IPS-15b (cell line): ENCODE measurements at regions not wholly inside any gene's neighbourhood (a gene's known extent, or its start where the extent isn't known, plus 50 kb on each side); places are given as distances from the start of the nearest gene placed in this dataset.
"Not testable (repeated sequence)": the region's sequence is repeated elsewhere in the genome, so short reads cannot be mapped to it uniquely, and the experiment has no call there.

Experiments
- H3K27me3 ChIP-seq: one replicate; pipeline ENCODE4 v1.6.1; 2013; ENCODE audit warnings: low read length; ENCODE audit not compliant: control insufficient read depth, insufficient read depth
- H3K36me3 ChIP-seq: one replicate; pipeline ENCODE4 v1.6.1; 2013; ENCODE audit warnings: low read length; ENCODE audit not compliant: control insufficient read depth, insufficient read depth
- H3K4me1 ChIP-seq: one replicate; pipeline ENCODE4 v1.6.1; 2013; ENCODE audit warnings: mild to moderate bottlenecking, low read length; ENCODE audit not compliant: control insufficient read depth, insufficient read depth
- H3K4me3 ChIP-seq: one replicate; pipeline ENCODE4 v1.5.1; 2013; ENCODE audit warnings: low read depth, low read length
- H3K9ac ChIP-seq: one replicate; pipeline ENCODE4 v1.6.1; 2013; ENCODE audit warnings: low read depth, mild to moderate bottlenecking, low read length
- H3K9me3 ChIP-seq: one replicate; pipeline ENCODE4 v1.6.1; 2013; ENCODE audit warnings: mild to moderate bottlenecking, low read length; ENCODE audit not compliant: control insufficient read depth, insufficient read depth

- no peaks in the 10 kb centered on the region for H3K27me3 ChIP-seq
Observed at GRCh38 chr5:130424341-130424740, 520.1 kb downstream of the CHSY3 start.

GRCh38 chr5:130402906-130403305 is 498.6 kb downstream of the CHSY3 start:
- Histone ChIP-seq H3K9me3 (no peaks in the 10 kb centered on the region), H3K9ac (no peak overlapping the region), H3K4me1 (no peaks in the 10 kb centered on the region), H3K36me3 (no peaks in the 10 kb centered on the region), H3K27me3 (no peaks in the 10 kb centered on the region), H3K4me3 (no peak overlapping the region)

More at GRCh38 chr5:130424341-130424740, 520.1 kb downstream of the CHSY3 start:
- no peaks in the 10 kb centered on the region for H3K9me3 ChIP-seq
- no peaks in the 10 kb centered on the region for H3K4me1 ChIP-seq
- no peak overlapping the region for H3K9ac ChIP-seq
- no peak overlapping the region for H3K4me3 ChIP-seq
- H3K36me3 ChIP-seq = no peaks in the 10 kb centered on the region

- H3K4me3 ChIP-seq = no peak overlapping the region
- no peaks in the 10 kb centered on the region for H3K36me3 ChIP-seq
- H3K9ac ChIP-seq = no peak overlapping the region
- H3K9me3 ChIP-seq = no peaks in the 10 kb centered on the region
- no peaks in the 10 kb centered on the region for H3K27me3 ChIP-seq
- no peaks in the 10 kb centered on the region for H3K4me1 ChIP-seq
Observed at GRCh38 chr5:130400091-130400490, 495.8 kb downstream of the CHSY3 start.

- Histone ChIP-seq H3K4me3 (no peak overlapping the region), H3K9ac (no peak overlapping the region), H3K36me3 (no peaks in the 10 kb centered on the region), H3K4me1 (no peaks in the 10 kb centered on the region), H3K27me3 (no peaks in the 10 kb centered on the region), H3K9me3 (no peaks in the 10 kb centered on the region)
Observed at GRCh38 chr5:130398825-130399224, 494.6 kb downstream of the CHSY3 start.

- H3K4me1 ChIP-seq, H3K36me3 ChIP-seq, H3K4me3 ChIP-seq, H3K9me3 ChIP-seq, H3K27me3 ChIP-seq, H3K9ac ChIP-seq: not testable (repeated sequence)
Observed at GRCh38 chr5:130397727-130398126, 493.5 kb downstream of the CHSY3 start.

GRCh38 chr5:130397132-130397531 is 492.9 kb downstream of the CHSY3 start:
- H3K27me3 ChIP-seq = no peaks in the 10 kb centered on the region
- no peak overlapping the region for H3K4me3 ChIP-seq
- H3K9me3 ChIP-seq = no peaks in the 10 kb centered on the region
- no peaks in the 10 kb centered on the region for H3K4me1 ChIP-seq
- no peaks in the 10 kb centered on the region for H3K36me3 ChIP-seq
- H3K9ac ChIP-seq = no peak overlapping the region

DNA sequence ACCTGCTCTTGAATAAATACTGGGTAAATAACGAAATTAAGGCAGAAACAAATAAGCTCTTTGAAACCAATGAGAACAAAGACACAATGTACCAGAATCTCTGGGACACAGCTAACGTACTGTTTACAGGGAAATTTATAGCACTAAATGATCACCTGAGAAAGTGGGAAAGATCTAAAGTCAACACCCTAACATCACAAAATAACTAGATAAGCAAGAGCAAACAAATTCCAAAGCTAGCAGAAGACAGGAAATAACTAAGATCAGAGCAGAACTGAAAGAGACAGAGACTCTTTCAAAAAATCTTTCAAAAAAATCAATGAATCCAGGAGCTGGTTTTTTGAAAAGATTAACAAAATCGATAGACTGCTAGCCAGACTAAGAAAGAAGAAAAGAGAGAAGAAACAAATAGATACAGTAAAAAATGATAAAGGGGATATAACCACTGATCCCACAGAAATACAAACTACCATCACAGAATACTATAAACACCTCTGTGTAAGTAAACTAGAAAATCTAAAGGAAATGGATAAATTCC is 487.5 kb downstream of the CHSY3 start:
- not testable (repeated sequence) for H3K27me3 ChIP-seq, H3K4me3 ChIP-seq, H3K36me3 ChIP-seq, H3K4me1 ChIP-seq, H3K9ac ChIP-seq, H3K9me3 ChIP-seq

DNA sequence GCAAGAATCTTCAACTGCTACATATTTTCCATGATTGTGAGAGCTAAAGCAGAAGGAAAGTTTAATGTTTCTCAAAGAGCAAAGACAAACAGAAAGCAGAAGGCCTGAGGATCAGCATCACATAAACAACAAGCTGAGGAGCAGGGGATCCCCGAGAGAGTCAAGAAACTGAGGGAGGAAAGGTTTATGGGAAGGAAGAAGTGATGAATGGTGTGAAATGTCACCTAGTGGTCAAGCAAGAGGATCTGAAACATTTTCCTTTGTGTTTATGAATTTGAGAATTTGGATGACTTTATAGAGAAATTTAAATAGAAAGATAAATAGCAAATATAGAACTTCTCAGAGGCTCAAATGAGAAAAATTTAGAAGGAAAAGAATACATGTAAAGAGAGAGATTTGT is 481.9 kb downstream of the CHSY3 start:
- no peaks in the 10 kb centered on the region for H3K36me3 ChIP-seq
- H3K4me1 ChIP-seq = no peaks in the 10 kb centered on the region
- no peaks in the 10 kb centered on the region for H3K27me3 ChIP-seq
- no peaks in the 10 kb centered on the region for H3K9me3 ChIP-seq
- no peak overlapping the region for H3K9ac ChIP-seq
- no peak overlapping the region for H3K4me3 ChIP-seq

DNA sequence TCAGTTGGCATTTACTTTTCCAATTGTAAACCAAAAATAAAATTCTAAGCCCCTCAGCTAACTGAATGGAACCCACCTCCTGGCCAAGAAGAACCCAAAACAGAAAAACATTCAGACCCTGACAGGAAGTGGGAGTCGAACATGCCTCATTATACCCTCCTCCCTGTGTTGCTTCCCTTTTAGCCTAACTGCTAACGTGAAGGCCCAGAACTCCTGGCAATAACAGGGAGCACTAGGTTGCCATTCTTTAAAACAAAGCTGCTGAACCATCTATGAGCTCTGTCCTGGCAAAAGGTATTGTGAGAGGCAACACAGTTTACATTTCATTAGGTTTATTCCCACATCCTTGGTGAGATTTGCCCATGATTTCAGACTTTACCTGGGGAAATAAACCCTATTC is 481.4 kb downstream of the CHSY3 start:
- H3K27me3 ChIP-seq = no peaks in the 10 kb centered on the region
- H3K4me1 ChIP-seq = no peaks in the 10 kb centered on the region
- no peaks in the 10 kb centered on the region for H3K36me3 ChIP-seq
- no peaks in the 10 kb centered on the region for H3K9me3 ChIP-seq
- H3K9ac ChIP-seq = no peak overlapping the region
- no peak overlapping the region for H3K4me3 ChIP-seq

DNA sequence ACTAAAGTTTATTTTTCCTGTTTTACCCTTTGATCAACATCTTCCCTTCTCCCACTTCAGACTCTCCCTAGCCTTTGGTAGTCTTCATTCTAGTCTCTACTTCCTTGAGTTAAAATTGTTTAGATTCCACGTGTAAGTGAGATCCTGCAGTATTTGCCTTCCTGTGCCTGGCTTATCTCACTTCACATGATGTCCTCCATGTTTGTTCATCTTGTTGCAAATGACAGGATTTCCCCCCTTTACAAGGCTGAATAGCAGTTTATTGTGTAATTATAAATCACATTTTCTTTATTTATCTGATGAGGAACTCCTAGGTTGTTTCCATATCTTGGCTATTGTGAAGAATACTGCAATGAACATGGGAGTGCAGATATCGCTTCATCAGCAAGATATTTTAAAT is 461.7 kb downstream of the CHSY3 start:
- no peaks in the 10 kb centered on the region for H3K9me3 ChIP-seq
- H3K27me3 ChIP-seq = no peaks in the 10 kb centered on the region
- no peaks in the 10 kb centered on the region for H3K36me3 ChIP-seq
- H3K4me1 ChIP-seq = no peaks in the 10 kb centered on the region
- H3K4me3 ChIP-seq = no peak overlapping the region
- H3K9ac ChIP-seq = no peak overlapping the region

DNA sequence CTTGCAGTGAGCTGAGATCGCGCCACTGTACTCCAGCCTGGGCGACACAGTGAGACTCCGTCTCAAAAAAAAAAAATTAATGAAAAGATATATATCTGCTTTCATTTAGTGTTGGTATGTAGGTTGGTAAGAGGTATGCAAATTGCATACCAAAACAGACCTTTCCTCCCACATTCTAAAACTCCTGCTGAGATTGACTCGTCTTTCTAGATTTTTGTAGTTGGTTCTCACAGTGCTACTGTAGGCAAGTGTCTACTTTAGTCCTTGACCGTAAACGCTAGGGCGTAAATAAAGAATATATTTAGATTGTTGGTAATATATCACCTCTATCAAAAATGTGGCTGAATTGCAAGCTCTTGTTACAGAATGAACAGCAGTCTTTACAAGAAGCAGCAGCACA is 445.9 kb downstream of the CHSY3 start:
- Histone ChIP-seq H3K4me1 (no peaks in the 10 kb centered on the region), H3K4me3 (no peak overlapping the region), H3K9me3 (no peaks in the 10 kb centered on the region), H3K9ac (no peak overlapping the region), H3K27me3 (no peaks in the 10 kb centered on the region), H3K36me3 (no peaks in the 10 kb centered on the region)

GRCh38 chr5:130337179-130337888 is 433.1 kb downstream of the CHSY3 start:
- Histone ChIP-seq H3K9me3 (no peaks in the 10 kb centered on the region), H3K4me1 (no peaks in the 10 kb centered on the region)

More at GRCh38 chr5:130337179-130337888, 433.1 kb downstream of the CHSY3 start:
- H3K9ac ChIP-seq = no peak overlapping the region
- no peaks in the 10 kb centered on the region for H3K27me3 ChIP-seq
- H3K36me3 ChIP-seq = no peaks in the 10 kb centered on the region
- no peak overlapping the region for H3K4me3 ChIP-seq
